GM21528 (cell line): ENCODE measurements at regions not wholly inside any gene's neighbourhood (a gene's known extent, or its start where the extent isn't known, plus 50 kb on each side); places are given as distances from the start of the nearest gene placed in this dataset.
"Not testable (repeated sequence)": the region's sequence is repeated elsewhere in the genome, so short reads cannot be mapped to it uniquely, and the experiment has no call there.

Experiments
- ATAC-seq: cut with Tn5 transposase; IDR thresholded peaks from one replicate; pipeline ENCODE4 v1.9.1; 2021; ENCODE audit warnings: mild to moderate bottlenecking, moderate library complexity; ENCODE audit not compliant: unreplicated experiment, low FRiP score

DNA sequence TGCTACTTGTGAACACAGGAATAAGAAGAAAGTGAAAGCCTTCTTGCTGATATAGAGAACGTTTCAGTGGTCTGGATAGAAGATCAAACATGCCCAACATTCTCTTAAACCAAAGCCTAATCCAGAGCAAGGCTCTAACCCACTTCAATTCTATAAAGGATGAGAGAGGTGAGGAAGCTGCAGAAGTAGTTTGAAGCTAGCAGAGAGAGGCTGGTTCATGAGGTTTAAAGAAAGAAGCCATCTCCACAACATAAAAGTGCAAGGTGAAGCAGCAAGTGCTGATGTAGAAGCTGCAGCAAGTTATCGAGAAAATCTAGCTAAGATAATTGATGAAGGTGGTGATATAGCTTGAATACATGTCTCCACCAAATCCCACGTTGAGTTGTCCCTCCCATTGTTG lies 383.3 kb upstream of the ASIC2 start:
- ATAC-seq, result no peak

DNA sequence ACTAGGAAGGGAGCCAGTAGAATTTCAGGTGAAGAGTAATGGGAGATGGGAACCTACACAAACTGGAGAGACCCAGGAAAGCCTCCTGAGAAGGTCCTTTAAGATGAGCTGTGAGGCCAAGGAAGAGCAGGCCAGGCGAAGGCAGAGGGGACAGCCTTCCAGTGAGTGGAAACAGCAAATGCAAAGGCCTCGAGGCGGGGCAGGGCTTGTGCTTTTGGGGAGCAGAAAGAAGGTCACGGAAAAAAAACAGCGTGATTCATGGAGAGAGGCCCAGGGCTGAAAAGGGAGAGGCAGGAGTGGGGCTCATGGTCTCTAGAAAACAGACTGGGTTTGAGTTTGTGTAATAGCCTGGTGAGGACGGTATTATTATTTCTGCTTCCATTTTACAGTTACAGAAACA lies 386.5 kb upstream of the ASIC2 start:
- ATAC-seq, result no peak

DNA sequence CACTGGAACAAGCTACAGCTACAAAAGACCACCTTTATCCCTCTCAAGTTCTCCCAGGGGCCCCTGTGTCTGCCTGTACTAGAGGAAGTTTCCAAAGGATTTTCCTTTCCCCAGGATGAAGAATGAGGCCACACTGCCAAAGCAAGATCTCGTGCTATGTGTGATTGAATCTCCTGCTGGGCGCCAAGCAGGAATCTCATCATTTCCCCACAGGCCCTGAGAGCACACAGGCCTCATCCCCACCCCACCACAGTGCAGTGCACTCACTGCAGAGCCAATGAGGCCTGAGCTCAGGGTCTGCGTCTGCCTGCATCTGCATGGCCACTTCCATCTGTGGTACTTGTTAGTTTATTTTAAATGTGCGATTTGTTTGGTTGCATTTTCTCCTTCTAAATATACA lies 387.4 kb upstream of the ASIC2 start:
- no peak for ATAC-seq

DNA sequence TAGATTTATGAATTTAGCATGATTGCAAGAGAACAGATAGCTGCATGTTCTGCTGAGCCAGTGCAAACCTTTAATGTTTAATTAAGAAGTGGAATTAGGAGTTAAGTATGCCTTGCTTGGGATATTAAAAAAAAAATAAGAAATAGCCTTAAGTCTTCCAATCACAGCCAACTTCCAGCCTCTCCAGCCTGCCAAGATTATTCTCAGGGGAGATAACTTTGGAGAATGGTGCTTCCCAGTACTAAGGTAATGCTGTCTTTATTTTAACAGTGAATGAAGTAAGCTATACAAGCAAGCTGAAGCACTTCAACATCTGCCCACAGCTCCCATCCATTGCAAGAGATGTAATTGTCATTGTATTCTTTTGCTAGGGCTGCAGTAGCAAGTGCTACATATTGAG lies 389.5 kb upstream of the ASIC2 start:
- ATAC-seq, result no peak

DNA sequence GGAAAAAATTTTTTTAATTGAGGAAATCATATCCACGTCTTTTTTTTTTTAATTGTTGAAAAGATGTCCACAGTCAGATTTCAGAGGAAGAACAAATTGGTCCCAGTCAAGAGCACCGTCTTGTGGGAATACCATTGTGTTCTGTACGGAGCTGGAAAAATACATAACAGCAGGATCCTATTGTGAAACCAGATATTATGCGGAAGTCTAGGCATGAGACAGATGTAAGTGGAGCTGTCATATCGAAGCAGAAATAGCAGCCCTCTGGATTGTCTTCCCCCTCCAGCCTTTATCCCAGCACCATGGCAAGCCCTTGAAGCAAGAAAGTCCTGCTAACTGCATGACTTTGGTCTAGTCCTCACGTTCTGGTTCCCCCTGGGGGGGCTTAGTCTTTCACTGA lies 391.6 kb upstream of the ASIC2 start:
- ATAC-seq, result no peak

GRCh38 chr17:33686171-33686570 lies 393.1 kb upstream of the ASIC2 start:
- no peak for ATAC-seq

DNA sequence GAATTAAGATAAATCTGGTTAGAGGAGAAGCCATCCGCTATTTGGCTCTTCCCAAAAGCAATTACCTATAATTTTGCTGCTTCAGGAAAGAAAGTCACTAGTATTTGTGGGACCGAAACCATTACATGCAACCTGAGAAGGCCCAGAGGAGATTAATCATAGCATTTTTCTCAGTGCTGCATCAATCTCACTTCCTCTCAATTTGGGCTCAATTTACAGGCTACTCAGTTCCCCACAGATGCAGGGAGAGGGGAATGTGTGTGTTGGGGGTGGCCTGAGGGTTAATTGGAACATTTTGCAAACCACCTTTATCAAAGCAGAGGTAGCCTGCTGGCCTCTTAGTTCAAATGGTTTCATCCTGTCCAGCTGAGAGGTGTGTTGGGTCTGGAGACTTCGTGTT lies 394.7 kb upstream of the ASIC2 start:
- no peak for ATAC-seq

DNA sequence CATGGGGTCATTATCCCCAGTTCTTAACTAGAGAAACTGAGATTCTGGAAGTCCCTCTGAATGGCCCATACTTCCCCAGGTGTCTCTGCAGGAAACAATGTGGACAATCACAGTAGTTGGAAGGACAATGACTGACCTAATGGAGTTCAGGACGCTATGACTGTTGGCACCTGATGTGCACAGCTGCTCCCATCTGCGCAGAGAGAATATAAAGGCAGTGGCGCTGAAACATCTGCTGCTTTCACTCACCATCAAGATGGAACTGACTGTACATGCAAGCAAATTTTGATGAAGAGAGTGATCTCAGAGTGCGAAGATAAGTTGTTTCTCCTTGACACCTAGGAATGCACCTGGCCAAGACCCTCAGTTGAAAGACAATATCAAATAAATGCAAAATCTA lies 395.7 kb upstream of the ASIC2 start:
- no peak for ATAC-seq

DNA sequence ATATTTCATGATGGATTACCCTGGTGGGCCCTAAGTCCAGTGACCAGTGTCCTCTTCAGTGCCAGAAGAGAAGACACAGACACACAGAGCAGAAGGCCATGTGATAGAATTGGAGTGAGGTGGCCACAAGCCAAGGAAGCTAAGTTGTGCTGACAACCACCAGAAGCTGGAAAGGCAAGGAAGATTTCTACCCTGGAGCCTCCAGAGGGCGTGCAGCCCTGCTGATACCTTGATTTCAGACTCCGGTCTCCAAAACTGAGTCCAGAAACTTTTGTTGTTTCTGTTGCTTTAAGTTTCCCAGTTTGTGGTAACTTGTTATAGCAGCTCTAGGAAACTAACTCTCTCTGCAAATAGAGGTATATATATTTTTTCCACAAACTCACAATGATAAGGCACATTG lies 396.6 kb upstream of the ASIC2 start:
- no peak for ATAC-seq

- no peak for ATAC-seq
These were observed 402.3 kb upstream of the ASIC2 start for GRCh38 chr17:33695431-33695830.

GRCh38 chr17:33696102-33696501 lies 403.0 kb upstream of the ASIC2 start:
- no peak for ATAC-seq

DNA sequence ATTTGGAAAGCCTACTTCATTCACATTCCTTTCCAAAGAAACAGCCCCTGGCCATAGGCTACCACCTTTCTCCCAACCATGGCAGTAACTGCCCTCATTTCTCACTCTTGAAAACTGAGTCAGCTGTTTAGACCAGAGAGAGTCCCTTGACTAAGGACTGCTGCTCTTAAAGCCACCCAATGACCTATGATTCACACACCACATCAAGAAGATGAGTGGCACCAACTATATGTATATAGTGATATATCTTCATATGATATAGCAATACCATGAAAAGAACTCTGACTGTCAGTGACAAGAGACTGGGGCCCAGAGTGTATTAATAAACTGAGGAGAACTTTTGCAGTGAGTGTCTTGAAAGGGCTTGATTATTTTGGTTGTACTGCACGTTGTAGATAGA lies 404.5 kb upstream of the ASIC2 start:
- no peak for ATAC-seq

GRCh38 chr17:33701910-33702309 lies 408.8 kb upstream of the ASIC2 start:
- no peak for ATAC-seq

DNA sequence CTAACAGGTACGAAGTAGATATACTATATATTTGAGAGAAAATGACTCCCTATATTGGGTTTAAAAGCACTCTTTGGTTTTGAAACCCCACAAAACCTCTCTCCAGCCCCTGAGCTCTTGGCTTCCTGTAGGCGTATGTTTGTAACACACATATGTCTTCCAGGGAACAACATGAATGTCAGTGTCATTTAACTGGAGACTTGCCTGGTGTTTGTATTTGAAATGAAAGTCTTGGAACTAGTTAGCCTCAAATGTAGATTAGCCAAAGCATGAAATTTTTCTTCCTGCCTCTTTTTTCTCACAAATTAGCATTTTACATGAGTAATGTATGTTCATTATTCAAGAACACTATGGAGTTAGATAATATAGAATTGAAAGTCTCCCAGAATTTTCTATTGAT lies 411.8 kb upstream of the ASIC2 start:
- no peak for ATAC-seq

- no peak for ATAC-seq
These were observed 416.8 kb upstream of the ASIC2 start for GRCh38 chr17:33709881-33710280.

DNA sequence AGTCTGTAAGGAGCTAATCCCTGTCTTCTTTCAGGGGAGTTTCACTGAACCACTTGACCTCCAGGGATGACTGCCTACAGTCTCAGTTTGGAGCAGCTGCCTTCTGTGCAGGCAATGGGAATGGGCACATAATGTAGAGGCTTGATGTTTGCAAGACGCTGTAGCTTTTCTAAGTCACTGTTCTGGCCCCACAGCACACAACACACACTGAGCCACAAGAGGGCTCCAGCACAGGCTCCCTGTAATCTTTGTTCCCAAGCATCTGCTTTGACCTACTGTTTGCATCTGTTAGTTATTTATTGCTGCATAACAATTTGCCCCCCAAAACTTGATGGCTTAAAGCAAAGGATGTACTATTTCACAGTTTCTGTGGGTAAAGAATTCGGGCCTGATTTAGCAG lies 419.0 kb upstream of the ASIC2 start:
- ATAC-seq, result no peak

DNA sequence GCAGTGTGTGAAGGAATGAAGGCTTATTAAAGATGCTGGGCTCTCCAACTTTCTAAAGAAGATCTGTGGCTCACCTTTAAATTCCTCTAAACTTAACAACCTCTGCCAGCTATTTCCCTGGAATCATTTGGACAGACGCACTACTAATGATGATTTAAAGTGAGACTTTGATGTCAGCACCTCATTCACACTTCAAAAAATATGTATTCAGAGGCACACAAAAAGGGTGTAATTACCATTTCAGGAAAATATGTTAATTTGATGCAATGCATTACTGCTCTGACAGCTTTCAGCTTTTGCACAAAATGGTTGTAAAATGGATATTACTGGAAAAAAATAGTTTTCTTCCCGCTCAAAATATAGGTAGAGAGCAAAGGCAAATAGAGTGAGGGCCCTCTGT lies 423.9 kb upstream of the ASIC2 start:
- ATAC-seq, result no peak

DNA sequence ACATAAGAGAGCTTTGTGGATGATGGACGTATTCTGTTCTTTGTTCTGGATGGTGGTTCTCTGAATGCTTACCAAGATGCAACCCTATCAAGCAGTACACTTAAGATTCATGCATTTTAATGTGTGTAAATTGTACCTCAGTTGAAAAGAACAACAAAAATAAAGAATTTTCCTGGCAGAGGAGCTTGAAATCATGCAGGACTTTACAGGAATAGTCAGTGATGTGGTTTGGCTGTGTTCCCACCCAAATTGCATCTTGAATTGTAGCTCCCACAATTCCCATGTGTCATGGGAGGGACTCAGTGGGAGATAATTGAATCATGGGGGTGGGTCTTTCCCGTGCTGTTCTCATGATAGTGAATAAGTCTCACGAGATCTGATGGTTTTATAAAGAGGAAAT lies 430.6 kb upstream of the ASIC2 start:
- not testable (repeated sequence) for ATAC-seq

GRCh38 chr17:33725675-33726271 lies 432.7 kb upstream of the ASIC2 start:
- ATAC-seq, result no peak

- no peak for ATAC-seq
These were observed 437.0 kb upstream of the ASIC2 start for GRCh38 chr17:33730131-33730530.

DNA sequence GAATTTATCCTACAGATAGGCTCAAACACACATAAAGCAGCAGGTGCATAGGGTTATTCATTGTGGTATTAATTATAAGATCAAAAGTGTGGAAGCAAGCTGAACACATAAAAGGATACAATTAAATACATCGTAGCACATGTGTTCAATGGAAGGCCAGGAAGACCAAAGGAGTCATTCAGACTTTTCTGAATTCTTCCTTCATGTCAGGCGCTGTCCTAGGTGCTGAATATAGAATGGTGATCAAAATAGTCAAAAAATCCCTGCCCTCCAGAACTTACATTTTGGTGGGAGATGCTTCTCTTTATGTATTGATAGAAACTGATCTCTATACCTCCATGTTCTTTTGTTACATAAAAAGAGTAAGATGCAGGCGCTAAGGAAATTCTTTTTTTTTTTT lies 439.0 kb upstream of the ASIC2 start:
- ATAC-seq, result no peak

DNA sequence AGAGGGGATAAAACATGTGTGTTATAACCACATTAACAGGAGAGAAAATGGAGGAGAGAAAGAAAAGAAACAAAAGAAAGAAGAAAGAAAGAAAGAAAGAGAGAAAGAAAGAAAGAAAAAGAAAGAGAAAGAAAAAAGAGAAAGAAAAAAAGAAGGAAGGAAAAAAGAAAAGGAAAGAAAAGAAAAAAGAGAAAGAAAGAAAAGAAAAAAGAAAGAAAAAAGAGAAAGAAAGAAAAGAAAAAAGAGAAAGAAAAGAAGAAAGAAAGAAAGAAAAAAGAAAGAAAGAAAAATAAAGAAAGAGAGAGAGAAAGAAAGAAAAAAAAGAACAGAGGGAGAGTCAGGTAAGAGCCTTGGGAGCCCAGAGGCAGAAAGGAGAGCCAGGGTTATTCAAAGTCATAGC lies 446.6 kb upstream of the ASIC2 start:
- no peak for ATAC-seq

DNA sequence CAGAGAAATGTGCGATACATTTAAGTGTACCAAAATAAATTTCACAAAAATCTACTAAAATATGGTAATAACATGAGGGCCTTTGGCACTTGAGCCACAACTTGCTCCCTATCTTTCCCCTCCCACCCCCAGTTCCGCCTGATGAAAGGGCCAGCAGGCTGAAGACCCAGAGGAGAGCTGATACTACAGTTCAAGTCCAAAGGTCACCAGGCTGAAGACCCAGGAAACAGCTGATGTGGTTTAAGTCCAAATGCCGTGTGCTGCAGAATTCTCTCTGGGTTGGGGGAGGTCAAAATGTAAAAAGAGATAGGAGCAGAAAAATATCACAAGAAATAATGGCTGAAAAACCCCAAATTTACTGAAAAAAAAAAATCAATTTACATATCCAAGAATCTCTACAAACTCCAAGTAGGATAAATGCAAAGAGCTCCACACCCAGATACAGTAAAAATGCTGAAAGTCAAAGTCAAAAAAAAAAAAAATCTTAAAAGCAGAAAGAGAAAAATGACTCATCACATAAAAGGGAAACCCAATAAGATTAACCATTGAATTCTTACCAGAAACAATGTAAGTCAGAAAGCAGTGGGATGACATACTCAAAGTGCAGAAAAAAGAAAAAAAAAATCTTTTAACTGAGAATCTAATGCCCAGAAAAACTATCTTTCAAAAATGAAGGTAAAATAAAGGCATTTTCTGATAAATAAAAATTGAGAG lies 452.1 kb upstream of the ASIC2 start:
- no peak for ATAC-seq
